IPS-18c (cell line): ENCODE measurements at regions not wholly inside any gene's neighbourhood (a gene's known extent, or its start where the extent isn't known, plus 50 kb on each side); places are given as distances from the start of the nearest gene placed in this dataset.
"Not testable (repeated sequence)": the region's sequence is repeated elsewhere in the genome, so short reads cannot be mapped to it uniquely, and the experiment has no call there.

Experiments used
- H3K4me3 ChIP-seq: 2 replicates; pipeline ENCODE4 v1.7.0; 2013; ENCODE audit warnings: low read depth, mild to moderate bottlenecking, low read length, moderate library complexity; ENCODE audit not compliant: insufficient read depth
- H3K9me3 ChIP-seq: one replicate; pipeline ENCODE4 v1.6.1; 2013; ENCODE audit warnings: mild to moderate bottlenecking, low read length, moderate library complexity; ENCODE audit not compliant: control insufficient read depth, insufficient read depth

- H3K4me3 ChIP-seq, H3K9me3 ChIP-seq: not testable (repeated sequence)
Observed at GRCh38 chr20:30565086-30565485, 692.4 kb upstream of the DEFB115 start.

- H3K9me3 ChIP-seq, H3K4me3 ChIP-seq: not testable (repeated sequence)
Observed at GRCh38 chr20:30569867-30570266, 687.6 kb upstream of the DEFB115 start.

- not testable (repeated sequence) for H3K4me3 ChIP-seq, H3K9me3 ChIP-seq
Observed at GRCh38 chr20:30570622-30571021, 686.8 kb upstream of the DEFB115 start.

- H3K4me3 ChIP-seq, H3K9me3 ChIP-seq: not testable (repeated sequence)
Observed at GRCh38 chr20:30574337-30574736, 683.1 kb upstream of the DEFB115 start.

- H3K9me3 ChIP-seq, result not testable (repeated sequence)
- peak overlapping the region; percentile 45 for H3K4me3 ChIP-seq
Observed at GRCh38 chr20:30579069-30579468, 678.4 kb upstream of the DEFB115 start.

GRCh38 chr20:30579824-30580438 lies 677.5 kb upstream of the DEFB115 start:
- not testable (repeated sequence) for H3K9me3 ChIP-seq
- H3K4me3 ChIP-seq, result peak overlapping the region; percentile 45

- not testable (repeated sequence) for H3K9me3 ChIP-seq, H3K4me3 ChIP-seq
Observed at GRCh38 chr20:30581839-30582238, 675.6 kb upstream of the DEFB115 start.

- H3K4me3 ChIP-seq, result not testable (repeated sequence)
Observed at GRCh38 chr20:30584403-30584802, 673.1 kb upstream of the DEFB115 start.

GRCh38 chr20:30585244-30585796 lies 672.1 kb upstream of the DEFB115 start:
- peak overlapping the region; percentile 38; the same call in 1 of the 2 replicates for H3K4me3 ChIP-seq
- not testable (repeated sequence) for H3K9me3 ChIP-seq

More at GRCh38 chr20:30584403-30584802, 673.1 kb upstream of the DEFB115 start:
- not testable (repeated sequence) for H3K9me3 ChIP-seq

- H3K4me3 ChIP-seq, result peak overlapping the region; percentile 31; the same call in 1 of the 2 replicates
- not testable (repeated sequence) for H3K9me3 ChIP-seq
Observed at GRCh38 chr20:30586178-30586577, 671.3 kb upstream of the DEFB115 start.

- Histone ChIP-seq H3K4me3 (no peak overlapping the region), H3K9me3 (no peaks in the 10 kb centered on the region)
Observed at GRCh38 chr20:30593572-30593971, 663.9 kb upstream of the DEFB115 start.

- no peak overlapping the region for H3K4me3 ChIP-seq
- no peaks in the 10 kb centered on the region for H3K9me3 ChIP-seq
Observed at GRCh38 chr20:30594112-30594511, 663.4 kb upstream of the DEFB115 start.

- H3K9me3 ChIP-seq, result no peaks in the 10 kb centered on the region
- no peak overlapping the region for H3K4me3 ChIP-seq
Observed at GRCh38 chr20:30595698-30596097, 661.8 kb upstream of the DEFB115 start.

- H3K9me3 ChIP-seq, result not testable (repeated sequence)
Observed at GRCh38 chr20:30597429-30597828, 660.0 kb upstream of the DEFB115 start.

GRCh38 chr20:30598460-30599230 lies 658.8 kb upstream of the DEFB115 start:
- Histone ChIP-seq H3K9me3 (no peaks in the 10 kb centered on the region), H3K4me3 (no peak overlapping the region)

More at GRCh38 chr20:30597429-30597828, 660.0 kb upstream of the DEFB115 start:
- H3K4me3 ChIP-seq, result not testable (repeated sequence)

- Histone ChIP-seq H3K4me3 (no peak overlapping the region), H3K9me3 (no peaks in the 10 kb centered on the region)
Observed at GRCh38 chr20:30599990-30600389, 657.5 kb upstream of the DEFB115 start.

GRCh38 chr20:30601974-30602373 lies 655.5 kb upstream of the DEFB115 start:
- Histone ChIP-seq H3K9me3 (no peaks in the 10 kb centered on the region), H3K4me3 (no peak overlapping the region)

- no peaks in the 10 kb centered on the region for H3K9me3 ChIP-seq
- H3K4me3 ChIP-seq, result no peak overlapping the region
Observed at GRCh38 chr20:30602424-30602823, 655.0 kb upstream of the DEFB115 start.
